DND-41 (cell line): ENCODE measurements at regions not wholly inside any gene's neighbourhood (a gene's known extent, or its start where the extent isn't known, plus 50 kb on each side); places are given as distances from the start of the nearest gene placed in this dataset.

ENCODE experiments used
- ATAC-seq: fragments of 200-7000 bp; cut with Tn5 transposase; 3 replicates; pipeline ENCODE4 v1.9.1; 2021; ENCODE audit warnings: low read depth; ENCODE audit not compliant: insufficient read depth
- DNase-seq: peaks from one replicate; pipeline ENCODE4 v3.0.0-alpha.2; 2020
- H2AFZ ChIP-seq: 2 replicates; pipeline ENCODE4 v1.6.0; 2012; ENCODE audit warnings: low read depth, low read length
- H3K27ac ChIP-seq: 2 replicates; pipeline ENCODE4 v1.5.1; 2012; ENCODE audit warnings: low read length, inconsistent platforms
- H3K27me3 ChIP-seq: fragments of 200-600 bp; sonication (generic); 2 replicates; pipeline ENCODE4 v1.6.0; 2012; ENCODE audit warnings: low read length, mild to moderate bottlenecking, inconsistent platforms; ENCODE audit not compliant: insufficient read depth, poor library complexity
- H3K36me3 ChIP-seq: 2 replicates; pipeline ENCODE4 v1.5.1; 2012; ENCODE audit warnings: low read length, inconsistent platforms; ENCODE audit not compliant: insufficient read depth
- H3K4me1 ChIP-seq: 2 replicates; pipeline ENCODE4 v1.5.1; 2012; ENCODE audit warnings: mild to moderate bottlenecking, low read length; ENCODE audit not compliant: insufficient read depth
- H3K4me2 ChIP-seq: 2 replicates; pipeline ENCODE4 v1.6.0; 2012; ENCODE audit warnings: mild to moderate bottlenecking, moderate library complexity, low read length, inconsistent platforms; ENCODE audit not compliant: insufficient read depth
- H3K4me3 ChIP-seq, 2 experiments: fragments of 200-600 bp in 1 of 2; shearing (Covaris generic) in 1 of 2; 2 replicates each; pipeline ENCODE4 v1.5.1; 2012 to 2016; ENCODE audit warnings: inconsistent platforms in 2 of 2, low read length in 2 of 2, mild to moderate bottlenecking in 2 of 2, low read depth in 1 of 2, moderate library complexity in 1 of 2
- H3K79me2 ChIP-seq: 2 replicates; pipeline ENCODE4 v1.6.0; 2012; ENCODE audit warnings: low read length, inconsistent platforms; ENCODE audit not compliant: insufficient read depth
- H3K9ac ChIP-seq: 2 replicates; pipeline ENCODE4 v1.6.0; 2012; ENCODE audit warnings: low read depth, mild to moderate bottlenecking, inconsistent platforms, low read length, moderate library complexity
- H3K9me3 ChIP-seq: 2 replicates; pipeline ENCODE4 v1.5.1; 2012; ENCODE audit warnings: low read length, moderate library complexity, mild to moderate bottlenecking, inconsistent platforms; ENCODE audit not compliant: insufficient read depth, severe bottlenecking
- H4K20me1 ChIP-seq: 2 replicates; pipeline ENCODE4 v1.6.0; 2012; ENCODE audit warnings: low read length; ENCODE audit not compliant: insufficient read depth
- CTCF ChIP-seq: IDR thresholded peaks from 2 replicates; pipeline ENCODE4 v1.5.1; 2012; ENCODE audit warnings: borderline replicate concordance, low read length, moderate library complexity, mild to moderate bottlenecking; ENCODE audit not compliant: poor library complexity, severe bottlenecking; ENCODE audit errors: extremely low read depth
- EZH2 ChIP-seq: IDR thresholded peaks from 3 replicates; pipeline ENCODE4 v1.6.1; 2012; ENCODE audit warnings: borderline replicate concordance, low read depth, mild to moderate bottlenecking, moderate library complexity, low read length, inconsistent platforms; ENCODE audit not compliant: severe bottlenecking

GRCh38 chr3:177249203-177249602 lies 51.9 kb upstream of the TBL1XR1 start:
- no peaks in the 10 kb centered on the region for H3K4me1 ChIP-seq
- H3K9ac ChIP-seq, result no peak overlapping the region
- no peaks in the 10 kb centered on the region for H3K36me3 ChIP-seq
- no peak for TF ChIP-seq EZH2
- TF ChIP-seq CTCF, result no peak
- H3K79me2 ChIP-seq, result no peaks in the 10 kb centered on the region
- H4K20me1 ChIP-seq, result no peaks in the 10 kb centered on the region
- DNase-seq, result no peak
- ATAC-seq, result no peak
- H3K9me3 ChIP-seq, result no peaks in the 10 kb centered on the region
- H2AFZ ChIP-seq, result no peak overlapping the region
- H3K27me3 ChIP-seq, result no peaks in the 10 kb centered on the region
- no peak overlapping the region for H3K4me3 ChIP-seq
- H3K27ac ChIP-seq, result no peak overlapping the region
- H3K4me2 ChIP-seq, result no peak overlapping the region

GRCh38 chr3:177250151-177250550 lies 52.9 kb upstream of the TBL1XR1 start:
- no peak for TF ChIP-seq CTCF
- TF ChIP-seq EZH2, result no peak
- no peak overlapping the region for H3K9ac ChIP-seq
- no peaks in the 10 kb centered on the region for H3K4me1 ChIP-seq
- H3K79me2 ChIP-seq, result no peaks in the 10 kb centered on the region
- ATAC-seq (no peak), DNase-seq (no peak)
- H3K36me3 ChIP-seq, result no peaks in the 10 kb centered on the region
- no peaks in the 10 kb centered on the region for H4K20me1 ChIP-seq
- H3K4me2 ChIP-seq, result no peak overlapping the region
- H3K9me3 ChIP-seq, result no peaks in the 10 kb centered on the region
- 0 out of 2 replicates have a peak overlapping the region, but pooled peaks have one; percentile 13 for H2AFZ ChIP-seq
- no peak overlapping the region for H3K27ac ChIP-seq
- no peaks in the 10 kb centered on the region for H3K27me3 ChIP-seq
- H3K4me3 ChIP-seq, result no peak overlapping the region

GRCh38 chr3:177251755-177252154 lies 54.5 kb upstream of the TBL1XR1 start:
- no peaks in the 10 kb centered on the region for H3K79me2 ChIP-seq
- DNase-seq (no peak), ATAC-seq (no peak)
- no peaks in the 10 kb centered on the region for H3K4me1 ChIP-seq
- no peaks in the 10 kb centered on the region for H3K36me3 ChIP-seq
- H3K4me2 ChIP-seq, result no peak overlapping the region
- no peak overlapping the region for H3K4me3 ChIP-seq
- no peak overlapping the region for H3K9ac ChIP-seq
- H4K20me1 ChIP-seq, result no peaks in the 10 kb centered on the region
- H3K27ac ChIP-seq, result no peak overlapping the region
- no peaks in the 10 kb centered on the region for H3K27me3 ChIP-seq
- no peak overlapping the region for H2AFZ ChIP-seq
- H3K9me3 ChIP-seq, result no peaks in the 10 kb centered on the region
- TF ChIP-seq EZH2, result no peak
- no peak for TF ChIP-seq CTCF

- no peak overlapping the region for H3K27ac ChIP-seq
- no peaks in the 10 kb centered on the region for H3K4me1 ChIP-seq
- H3K4me3 ChIP-seq, result no peak overlapping the region
- DNase-seq, result no peak
- H3K36me3 ChIP-seq, result no peaks in the 10 kb centered on the region
- no peaks in the 10 kb centered on the region for H3K79me2 ChIP-seq
- no peaks in the 10 kb centered on the region for H3K9me3 ChIP-seq
- no peaks in the 10 kb centered on the region for H4K20me1 ChIP-seq
- no peak for TF ChIP-seq EZH2
- TF ChIP-seq CTCF, result no peak
- 0 out of 3 replicates have a peak, but pooled peaks have one; percentile 31 for ATAC-seq
- no peak overlapping the region for H3K9ac ChIP-seq
- H2AFZ ChIP-seq, result no peak overlapping the region
- no peaks in the 10 kb centered on the region for H3K27me3 ChIP-seq
- no peak overlapping the region for H3K4me2 ChIP-seq
These were observed 59.7 kb upstream of the TBL1XR1 start for GRCh38 chr3:177257006-177257405.
